ENCODE measurements at regions not wholly inside any gene's neighbourhood (a gene's known extent, or its start where the extent isn't known, plus 50 kb on each side); places are given as distances from the start of the nearest gene placed in this dataset.

DNA sequence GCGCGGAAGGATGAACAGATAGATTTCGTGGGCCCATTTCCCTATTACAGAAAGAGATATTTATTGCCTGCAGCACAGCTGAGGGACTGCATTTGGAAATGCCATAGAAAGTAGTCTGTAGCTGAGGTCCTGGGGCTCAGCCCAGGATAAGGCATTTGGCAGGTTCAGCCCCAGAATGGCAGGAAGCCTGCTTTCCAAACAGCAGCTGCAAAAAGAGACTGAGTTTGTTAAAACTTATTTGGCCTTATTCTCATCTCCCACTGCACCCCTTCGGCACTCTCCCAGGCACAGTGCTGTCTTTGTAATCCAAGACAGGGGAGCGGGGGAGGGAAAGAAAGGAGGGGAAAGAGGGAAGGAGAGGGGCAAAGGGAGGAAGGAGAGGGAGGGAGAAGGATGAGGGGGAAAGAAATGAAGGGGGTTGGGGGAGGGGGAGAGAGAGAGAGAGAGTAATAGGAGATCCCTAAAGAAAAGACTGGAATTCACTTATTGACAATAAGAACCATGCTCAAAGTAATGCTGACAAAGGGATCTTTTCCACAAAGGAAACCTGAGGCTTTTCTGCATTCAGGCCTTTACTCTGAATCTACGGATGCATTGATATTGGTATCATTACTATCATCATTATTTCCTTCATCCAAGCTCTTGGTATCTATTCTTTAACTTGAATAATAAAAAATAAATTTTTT is 94.0 kb upstream of the LRRN1 start:
- DNase-seq, result no peak
- TF ChIP-seq POLR2A (IDR thresholded peaks at IDR 0.05; ENCODE audit: low read length) (no peak), GATA1 (IDR thresholded peaks at IDR 0.05; ENCODE audit: low read depth, low read length) (no peak)

DNA sequence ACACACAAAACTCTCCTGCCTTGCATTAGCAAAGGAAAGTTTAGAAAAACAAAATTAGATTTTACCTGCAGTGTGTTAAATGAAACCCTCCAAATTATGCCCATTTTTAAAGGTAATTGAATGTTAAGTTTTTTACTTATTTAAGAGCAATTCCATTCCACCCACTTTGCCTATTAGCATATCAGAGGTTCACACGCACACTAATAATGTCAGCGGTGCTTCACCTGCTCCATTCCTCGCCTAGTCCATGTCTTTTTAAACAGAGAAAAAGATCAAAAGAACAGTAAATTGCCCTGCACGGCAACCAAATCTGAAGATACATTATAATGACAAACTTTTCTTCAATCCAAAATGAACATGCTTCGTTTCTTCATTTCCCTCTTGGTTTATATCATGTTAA is 97.3 kb upstream of the LRRN1 start:
- DNase-seq, result no peak
- TF ChIP-seq POLR2A (IDR thresholded peaks at IDR 0.05; ENCODE audit: low read length), result no peak
- TF ChIP-seq GATA1 (IDR thresholded peaks at IDR 0.05; ENCODE audit: low read depth, low read length), result no peak

DNA sequence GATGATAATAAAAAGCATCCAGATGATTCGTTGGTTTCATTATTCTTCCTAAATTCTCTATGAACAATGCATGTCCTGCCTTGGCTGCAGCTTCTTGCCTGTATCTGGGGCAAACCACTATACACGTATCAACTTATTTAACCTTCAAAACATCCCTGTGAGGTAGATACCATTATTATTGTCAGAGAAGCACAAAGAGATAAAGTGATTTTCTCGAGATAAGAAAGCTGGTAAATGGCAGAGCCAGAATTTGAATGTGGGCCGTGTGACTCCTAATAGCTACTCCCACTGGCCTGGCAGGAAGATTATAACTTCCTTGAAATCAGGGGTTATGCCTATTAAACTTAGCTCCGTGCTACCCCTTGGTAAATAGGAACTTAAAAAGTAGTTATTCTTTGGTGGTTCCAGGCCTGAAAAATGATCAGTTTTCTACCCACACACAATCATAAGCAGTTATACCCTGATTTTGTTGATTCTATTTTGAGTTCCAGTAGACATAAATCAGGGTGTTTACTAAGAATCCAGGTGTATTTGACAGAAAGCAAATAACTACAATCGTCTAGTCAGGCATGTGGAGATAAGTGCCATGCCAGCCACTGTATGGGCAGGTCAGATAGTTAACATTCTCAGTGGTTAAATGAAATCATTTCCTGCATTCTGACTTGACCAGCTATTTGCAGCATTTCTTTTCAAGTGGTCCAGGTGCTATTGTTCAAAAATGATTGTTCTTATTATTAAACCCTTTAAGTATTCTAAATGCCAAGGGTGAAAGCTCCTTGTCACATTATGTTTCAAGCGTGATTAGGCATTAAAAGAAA is 99.2 kb upstream of the LRRN1 start:
- no peak for DNase-seq
- no peak for TF ChIP-seq POLR2A (IDR thresholded peaks at IDR 0.05; ENCODE audit: low read length)
- TF ChIP-seq GATA1 (IDR thresholded peaks at IDR 0.05; ENCODE audit: low read depth, low read length), result no peak

DNA sequence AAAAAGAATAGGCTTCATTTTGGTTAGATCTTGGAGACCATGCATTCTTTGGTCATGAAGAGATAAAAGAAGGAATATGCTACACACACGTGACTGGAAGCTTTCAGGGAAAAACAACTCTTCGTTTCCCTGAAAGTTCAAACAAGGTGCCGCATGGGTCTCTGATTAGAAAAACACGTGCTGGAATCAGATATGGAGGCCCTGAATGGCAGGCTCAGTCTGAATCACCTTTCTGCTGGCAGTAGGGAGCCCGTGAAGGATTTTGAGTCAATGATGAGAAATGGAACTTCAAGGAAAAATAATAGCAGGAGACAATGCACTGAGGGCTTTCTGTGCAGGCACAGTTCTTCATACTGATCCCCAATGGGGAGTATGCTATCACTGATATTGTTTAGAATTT is 99.8 kb upstream of the LRRN1 start:
- DNase-seq, result no peak
- TF ChIP-seq POLR2A (IDR thresholded peaks at IDR 0.05; ENCODE audit: low read length) (no peak), GATA1 (IDR thresholded peaks at IDR 0.05; ENCODE audit: low read depth, low read length) (no peak)

DNA sequence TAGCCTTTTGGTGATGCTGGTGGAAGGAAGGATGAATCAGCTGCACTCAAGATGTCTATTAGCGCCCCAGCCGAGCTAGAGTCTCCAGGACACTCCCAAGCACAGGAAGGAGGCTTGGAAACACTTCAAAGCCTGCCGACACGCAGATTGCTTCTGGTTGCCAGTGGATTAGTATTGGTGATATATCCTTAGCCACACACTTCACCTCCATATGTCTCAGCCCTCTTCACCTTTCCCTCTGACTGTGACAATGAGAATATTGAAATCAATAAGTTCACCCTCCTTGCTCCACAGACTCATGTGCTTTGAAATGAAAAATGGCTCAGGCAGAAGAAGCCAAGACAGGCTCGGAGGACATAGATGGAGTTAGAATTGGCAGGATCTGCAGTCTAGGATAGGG is 102.9 kb upstream of the LRRN1 start:
- TF ChIP-seq GATA1 (IDR thresholded peaks at IDR 0.05; ENCODE audit: low read depth, low read length) (no peak), POLR2A (IDR thresholded peaks at IDR 0.05; ENCODE audit: low read length) (no peak)

DNA sequence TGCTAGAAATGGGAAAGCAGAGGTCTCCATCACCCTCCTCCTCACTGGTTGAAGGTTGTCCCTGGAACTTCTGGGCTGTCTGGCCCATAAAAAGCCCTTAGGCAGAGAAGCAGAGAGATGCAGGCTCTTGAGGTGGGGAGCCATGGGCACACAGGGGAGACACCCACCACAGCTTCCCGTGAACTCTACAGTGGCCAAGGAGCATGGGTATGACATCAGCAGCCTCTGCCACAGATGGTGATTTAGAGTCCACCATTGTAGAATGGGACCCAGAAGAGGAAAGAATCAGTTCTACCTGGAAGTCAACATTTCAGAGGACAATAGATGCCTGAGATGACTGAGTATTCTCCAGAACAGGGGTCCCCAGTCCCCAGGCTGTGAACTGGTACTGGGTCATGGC is 105.6 kb upstream of the LRRN1 start:
- no peak for TF ChIP-seq POLR2A (IDR thresholded peaks at IDR 0.05; ENCODE audit: low read length)
- no peak for TF ChIP-seq GATA1 (IDR thresholded peaks at IDR 0.05; ENCODE audit: low read depth, low read length)
- no peak for DNase-seq

More for the DNA sequence above, 102.9 kb upstream of the LRRN1 start:
- no peak for DNase-seq

DNA sequence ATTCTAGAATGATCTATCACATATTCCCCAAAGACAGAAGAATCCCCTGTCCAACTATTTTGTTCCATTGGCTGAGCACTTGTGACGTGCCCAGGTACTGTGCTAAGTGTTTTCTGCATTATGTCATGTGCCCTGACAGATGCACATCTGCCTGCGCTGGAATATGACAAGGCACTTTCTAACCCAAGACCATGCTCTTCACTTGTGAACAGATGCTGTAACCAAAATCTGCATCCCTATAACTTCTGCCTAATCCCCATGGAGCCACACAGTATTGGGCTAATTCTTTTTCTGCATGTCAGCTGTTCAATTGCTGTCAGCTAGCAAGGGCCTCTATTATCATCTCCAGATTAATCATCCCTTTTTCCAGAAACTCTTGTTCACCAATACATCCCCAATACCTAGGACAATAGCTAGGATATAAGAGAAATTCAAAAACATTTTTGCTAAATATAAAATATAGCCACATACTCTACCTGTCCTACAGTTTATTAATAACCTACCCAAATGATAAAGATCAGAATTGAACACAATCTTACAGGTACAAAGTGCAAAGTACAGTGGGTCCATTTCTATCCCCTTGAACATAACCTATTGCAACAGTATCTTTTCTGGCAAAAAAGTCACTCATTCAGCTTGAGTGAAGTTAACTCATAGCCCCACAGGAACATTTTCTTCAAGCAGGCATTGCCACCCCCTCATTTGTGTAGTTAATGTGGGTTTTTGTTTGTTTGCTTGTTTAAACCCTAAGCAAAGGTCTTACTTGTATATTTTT is 109.4 kb upstream of the LRRN1 start:
- TF ChIP-seq GATA1 (IDR thresholded peaks at IDR 0.05; ENCODE audit: low read depth, low read length), result no peak
- TF ChIP-seq POLR2A (IDR thresholded peaks at IDR 0.05; ENCODE audit: low read length), result no peak
- DNase-seq, result no peak

DNA sequence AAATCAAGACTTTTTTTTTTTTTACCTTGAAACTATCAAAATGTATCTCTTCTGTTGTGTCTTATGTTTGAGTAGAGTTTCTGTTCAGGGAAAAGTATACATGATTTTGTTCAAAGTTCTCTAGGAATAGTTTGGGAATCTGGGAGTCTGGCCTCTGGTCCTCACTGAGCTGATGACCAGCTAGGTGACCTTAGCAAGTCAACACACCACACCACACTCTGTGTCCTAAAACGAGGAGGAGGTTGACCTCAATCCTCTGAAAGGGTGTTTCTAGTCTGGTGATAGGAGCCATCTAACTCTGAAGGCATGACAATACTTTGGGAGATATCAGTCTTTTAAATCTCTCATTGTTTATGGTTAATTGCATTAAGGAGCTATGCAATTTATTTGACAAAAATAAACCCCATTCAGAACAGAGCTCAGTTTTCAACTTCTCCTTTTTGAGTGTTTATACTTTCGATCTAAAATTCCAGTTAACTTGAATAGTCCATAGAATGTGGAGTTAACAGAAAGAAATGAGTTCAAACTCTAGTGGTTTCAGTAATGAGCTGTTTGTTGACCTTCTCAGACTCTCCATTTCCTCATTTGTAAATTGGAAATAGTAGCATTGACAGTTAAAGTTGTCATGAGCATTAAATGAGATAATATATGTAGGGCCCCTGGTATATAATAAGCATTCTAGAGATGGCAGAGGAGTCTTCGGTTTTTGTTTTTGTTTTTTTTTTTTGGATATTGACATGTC is 112.2 kb upstream of the LRRN1 start:
- DNase-seq, result no peak
- TF ChIP-seq POLR2A (IDR thresholded peaks at IDR 0.05; ENCODE audit: low read length) (no peak), GATA1 (IDR thresholded peaks at IDR 0.05; ENCODE audit: low read depth, low read length) (no peak)

DNA sequence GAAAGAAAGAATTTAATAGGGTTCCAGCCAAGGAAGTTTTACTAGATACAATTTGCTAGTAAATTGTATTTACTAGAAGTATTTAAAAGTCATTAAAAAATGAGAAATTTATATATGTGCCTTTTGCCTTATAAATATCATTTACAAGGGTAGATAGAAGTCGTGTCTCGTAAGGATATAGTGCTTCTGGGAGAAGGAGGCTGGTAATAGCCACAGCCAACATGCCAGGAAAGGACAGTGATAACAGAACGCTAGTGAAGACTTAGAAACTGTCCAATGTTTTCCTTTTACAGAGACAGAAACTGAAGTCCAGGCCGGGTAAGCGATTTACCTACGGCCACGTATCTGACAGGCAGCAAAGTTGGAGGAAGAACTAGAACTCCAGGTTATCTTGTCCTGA is 113.5 kb upstream of the LRRN1 start:
- no peak for TF ChIP-seq GATA1 (IDR thresholded peaks at IDR 0.05; ENCODE audit: low read depth, low read length)
- TF ChIP-seq POLR2A (IDR thresholded peaks at IDR 0.05; ENCODE audit: low read length), result no peak
- no peak for DNase-seq

DNA sequence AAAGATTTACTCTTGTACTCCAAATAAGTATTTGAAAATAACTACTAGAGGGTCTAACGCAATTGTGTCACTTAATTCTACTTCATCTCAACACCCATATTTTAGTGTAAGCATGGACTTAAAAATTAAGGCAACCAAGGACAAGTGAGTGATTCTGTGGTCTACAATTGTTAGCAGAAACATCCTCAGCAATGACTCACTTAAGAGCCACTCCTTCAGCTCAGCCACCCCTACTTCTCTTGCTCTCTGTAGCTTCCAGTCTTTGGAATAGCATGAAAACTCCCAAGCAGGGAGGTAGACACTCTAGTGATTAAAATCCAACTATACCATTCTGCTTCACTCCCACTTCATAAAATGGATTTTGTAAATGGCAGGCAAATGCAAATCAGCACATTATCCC is 116.0 kb upstream of the LRRN1 start:
- TF ChIP-seq POLR2A (IDR thresholded peaks at IDR 0.05; ENCODE audit: low read length) (no peak), GATA1 (IDR thresholded peaks at IDR 0.05; ENCODE audit: low read depth, low read length) (no peak)

DNA sequence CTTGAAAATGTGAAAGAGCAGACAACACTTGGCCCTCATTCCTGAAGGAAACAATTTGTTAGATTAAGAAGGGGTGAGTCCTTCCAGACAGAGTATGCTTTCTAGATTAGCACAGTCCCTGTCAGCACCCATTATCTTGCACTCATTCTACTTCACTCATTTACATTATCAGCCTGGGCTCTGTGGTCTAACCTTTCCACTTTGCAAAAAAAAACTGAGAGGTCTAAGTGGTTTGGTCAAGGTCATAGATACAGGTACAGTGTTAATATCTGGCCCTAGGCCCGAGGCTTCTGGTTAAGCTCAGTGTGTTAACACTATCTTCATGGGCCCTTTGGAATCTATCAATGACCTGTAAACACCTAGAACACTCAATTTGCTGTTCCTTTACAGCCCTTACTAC is 123.4 kb upstream of the LRRN1 start:
- TF ChIP-seq GATA1 (IDR thresholded peaks at IDR 0.05; ENCODE audit: low read depth, low read length) (no peak), POLR2A (IDR thresholded peaks at IDR 0.05; ENCODE audit: low read length) (no peak)
- DNase-seq, result no peak

More for the DNA sequence above, 116.0 kb upstream of the LRRN1 start:
- DNase-seq, result no peak

DNA sequence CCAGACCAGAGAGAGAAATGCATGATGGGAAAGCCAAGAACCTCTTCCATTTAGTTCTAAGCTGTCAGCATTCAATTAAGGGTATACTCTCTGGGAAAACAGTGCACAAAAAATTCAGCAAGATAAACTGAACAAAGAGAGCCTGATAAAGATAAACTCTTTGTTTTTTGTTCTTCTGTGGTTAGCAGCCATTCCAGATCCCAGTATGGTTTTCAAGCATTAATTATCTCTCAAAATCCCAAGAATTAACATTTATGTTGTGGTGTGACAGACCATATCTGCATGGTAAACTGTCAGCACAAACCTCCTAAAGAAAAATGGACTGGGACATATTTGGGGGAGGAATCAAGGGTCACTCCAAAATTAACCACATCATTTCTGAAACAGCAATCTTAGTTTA is 124.0 kb upstream of the LRRN1 start:
- TF ChIP-seq POLR2A (IDR thresholded peaks at IDR 0.05; ENCODE audit: low read length) (no peak), GATA1 (IDR thresholded peaks at IDR 0.05; ENCODE audit: low read depth, low read length) (no peak)
- no peak for DNase-seq

DNA sequence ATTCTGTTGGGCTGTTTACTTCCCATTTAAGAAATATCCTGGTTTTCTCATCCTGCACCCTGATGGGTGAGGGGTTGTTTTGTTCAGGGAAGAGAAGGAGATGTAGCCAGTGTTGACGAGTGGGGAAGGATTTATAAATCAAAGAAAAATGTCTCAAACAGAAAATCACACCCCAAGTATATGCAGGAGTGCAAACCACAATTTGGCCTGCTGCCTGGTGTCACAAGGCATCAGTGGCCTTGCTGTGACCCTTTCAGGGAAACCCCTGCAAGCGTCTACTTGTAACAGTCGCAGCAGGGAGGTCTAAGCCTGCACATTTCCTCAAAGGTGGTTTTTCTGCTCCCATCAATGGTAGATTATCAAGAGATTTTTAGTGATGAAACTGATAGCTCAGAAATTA is 132.6 kb upstream of the LRRN1 start:
- DNase-seq, result no peak

More for the DNA sequence above, 132.6 kb upstream of the LRRN1 start:
- TF ChIP-seq POLR2A (IDR thresholded peaks at IDR 0.05; ENCODE audit: low read length), result no peak
